K562 (cell line): ENCODE measurements at regions not wholly inside any gene's neighbourhood (a gene's known extent, or its start where the extent isn't known, plus 50 kb on each side); places are given as distances from the start of the nearest gene placed in this dataset.

Experiments
- ATAC-seq: fragments of 200-7000 bp; cut with Tn5 transposase; 3 replicates; pipeline ENCODE4 v1.9.1; 2020; ENCODE audit warnings: moderate library complexity
- BruUV-seq: library from RNA; stranded (reverse); fragments of 400-500 nt; replicated peaks from 2 replicates; lab custom pipeline; 2021; lab: Mats Ljungman, UMichigan
- CTCF ChIA-PET: fragments of 300-600 bp; formaldehyde crosslinking; extraction: SDS; loops from one replicate; lab custom pipeline; 2021; ENCODE audit warnings: low intra/inter-chr PET ratio; lab: Yijun Ruan, JAX
- POLR2A ChIA-PET: fragments of 300-600, 350-650 bp; sonication (Branson Sonifier 250); formaldehyde crosslinking; extraction: SDS; loops from one replicate; lab custom pipeline; 2021; ENCODE audit warnings: antibody characterized with exemption, inconsistent platforms; lab: Yijun Ruan, JAX
- DNase-seq, 4 experiments: peaks; one replicate each; pipeline versions ENCODE4 v3.0.0 to v3.0.0-alpha.2; 2011 to 2018; ENCODE audit warnings: low spot score in 3 of 4, mixed read lengths in 3 of 4; ENCODE audit errors: extremely low read depth in 1 of 4
- FAIRE-seq: peaks from 2 replicates; lab custom pipeline; 2011; peaks lifted over from hg19 to GRCh38; lab: Jason Lieb, UNC
- H2AFZ ChIP-seq: 2 replicates; pipeline ENCODE4 v1.6.0; 2011; ENCODE audit warnings: low read depth, low read length, control low read depth, inconsistent platforms
- H3K27ac ChIP-seq: fragments of 200-600 bp; 3 replicates; pipeline ENCODE4 v1.8.0; 2011; ENCODE audit warnings: low read depth, mild to moderate bottlenecking, control low read depth, inconsistent platforms, low read length, moderate library complexity, mixed read lengths; ENCODE audit errors: extremely low read depth
- H3K27me3 ChIP-seq, 2 experiments: fragments of 300-600 bp in 1 of 2; 2 replicates in 1 of 2; 3 replicates in 1 of 2; pipeline versions ENCODE4 v1.6.0 to v1.8.0; 2011; ENCODE audit warnings: inconsistent platforms in 2 of 2, low read length in 2 of 2, mild to moderate bottlenecking in 1 of 2, mixed read lengths in 1 of 2, moderate library complexity in 1 of 2; ENCODE audit not compliant: control insufficient read depth in 2 of 2, insufficient read depth in 2 of 2
- H3K36me3 ChIP-seq: fragments of 300-600 bp; 3 replicates; pipeline ENCODE4 v1.8.0; 2011; ENCODE audit warnings: mild to moderate bottlenecking, low read length, inconsistent platforms; ENCODE audit not compliant: control insufficient read depth, insufficient read depth
- H3K4me1 ChIP-seq, 2 experiments: fragments of 200-600 bp in 1 of 2; replicated peaks in 1 of 2; 2 replicates in 1 of 2; 3 replicates in 1 of 2; pipeline versions ENCODE4 v1.5.1 to v1.8.0; 2011; ENCODE audit warnings: inconsistent platforms in 2 of 2, low read length in 2 of 2, mild to moderate bottlenecking in 1 of 2, mixed read lengths in 1 of 2, moderate library complexity in 1 of 2; ENCODE audit not compliant: control insufficient read depth in 2 of 2, insufficient read depth in 2 of 2
- H3K4me2 ChIP-seq: 2 replicates; pipeline ENCODE4 v1.6.1; 2011; ENCODE audit warnings: low read length, control low read depth, inconsistent platforms, mixed read lengths; ENCODE audit not compliant: insufficient read depth
- H3K4me3 ChIP-seq: fragments of 200-600 bp; sonication (generic), shearing (Covaris generic); 2 replicates; pipeline ENCODE4 v1.5.1; 2016; ENCODE audit warnings: control low read depth, inconsistent platforms
- H3K79me2 ChIP-seq: fragments of 200-600 bp; 3 replicates; pipeline ENCODE4 v1.8.0; 2011; ENCODE audit warnings: low read length, inconsistent platforms; ENCODE audit not compliant: control insufficient read depth, insufficient read depth
- H3K9ac ChIP-seq, 2 experiments: 2 replicates each; pipeline versions ENCODE4 v1.6.0 to v1.6.1; 2011; ENCODE audit warnings: low read depth in 2 of 2, low read length in 2 of 2, control low read depth in 1 of 2, inconsistent platforms in 1 of 2, mild to moderate bottlenecking in 1 of 2, mixed read lengths in 1 of 2; ENCODE audit not compliant: insufficient read depth in 1 of 2
- H3K9me1 ChIP-seq: one replicate; pipeline ENCODE4 v1.6.0; 2011; ENCODE audit warnings: inconsistent platforms, mild to moderate bottlenecking, low read length, moderate library complexity; ENCODE audit not compliant: control insufficient read depth, insufficient read depth
- H3K9me3 ChIP-seq: replicated peaks from 2 replicates; pipeline ENCODE4 v1.5.1; 2011; ENCODE audit warnings: low read depth, low read length, inconsistent platforms; ENCODE audit not compliant: control insufficient read depth, insufficient read depth
- H4K20me1 ChIP-seq: replicated peaks from 2 replicates; pipeline ENCODE4 v1.6.1; 2011; ENCODE audit warnings: low read length, inconsistent platforms, mixed read lengths; ENCODE audit not compliant: control insufficient read depth, insufficient read depth
- C11orf30 ChIP-seq: fragments of 450-650 bp; IDR thresholded peaks from 2 replicates; pipeline ENCODE4 v1.6.1; 2016; ENCODE audit warnings: low read depth, mild to moderate bottlenecking
- ETV5 ChIP-seq: sonication (generic); formaldehyde crosslinking; IDR thresholded peaks from 2 replicates; pipeline ENCODE4 v1.4.0; 2020; ENCODE audit warnings: low read depth, mild to moderate bottlenecking, missing genetic modification reagents
- FOXM1 ChIP-seq, 2 experiments: fragments of 450-650 bp in 1 of 2; sonication (generic) in 1 of 2; formaldehyde crosslinking in 1 of 2; IDR thresholded peaks; 2 replicates each; pipeline versions ENCODE4 v1.6.1 to v1.9.0; 2017 to 2022; ENCODE audit warnings: low read depth in 2 of 2, mild to moderate bottlenecking in 2 of 2, missing genetic modification reagents in 1 of 2, moderate library complexity in 1 of 2
- GATAD2A ChIP-seq: fragments of 450-650 bp; IDR thresholded peaks from 2 replicates; pipeline ENCODE4 v1.6.1; 2017
- GMEB1 ChIP-seq: fragments of 250-450 bp; sonication (Bioruptor Pico); IDR thresholded peaks from 2 replicates; pipeline ENCODE4 v1.4.0; 2020; ENCODE audit warnings: mild to moderate bottlenecking
- HCFC1 ChIP-seq: IDR thresholded peaks from 2 replicates; pipeline ENCODE4 v1.6.1; 2012; ENCODE audit warnings: low read depth, low read length, improper control_type of control experiment
- HOMEZ ChIP-seq: fragments of 250-450 bp; sonication (Bioruptor Pico); IDR thresholded peaks from 2 replicates; pipeline ENCODE4 v1.4.0; 2020; ENCODE audit warnings: mild to moderate bottlenecking, moderate library complexity
- MCM2 ChIP-seq: fragments of 450-650 bp; IDR thresholded peaks from 2 replicates; pipeline ENCODE4 v1.6.1; 2017; ENCODE audit warnings: low read depth, mild to moderate bottlenecking
- MCM5 ChIP-seq: fragments of 450-650 bp; IDR thresholded peaks from 2 replicates; pipeline ENCODE4 v1.6.1; 2016; ENCODE audit warnings: low read depth
- NR4A1 ChIP-seq, 2 experiments: fragments of 250-450 bp in 1 of 2; fragments of 450-650 bp in 1 of 2; sonication (Bioruptor Pico) in 1 of 2; IDR thresholded peaks; 2 replicates each; pipeline versions ENCODE4 v1.4.0 to v1.6.1; 2016 to 2020; ENCODE audit warnings: mild to moderate bottlenecking in 2 of 2, missing compliant biosample characterization in 1 of 2, missing genetic modification characterization in 1 of 2, moderate library complexity in 1 of 2
- SIN3B ChIP-seq: fragments of 450-650 bp; IDR thresholded peaks from 2 replicates; pipeline ENCODE4 v1.6.1; 2017; ENCODE audit warnings: low read depth, mild to moderate bottlenecking, moderate library complexity
- SMARCE1 ChIP-seq: fragments of 450-650 bp; IDR thresholded peaks from 2 replicates; pipeline ENCODE4 v1.7.1; 2016; ENCODE audit warnings: mild to moderate bottlenecking
- THAP12 ChIP-seq: fragments of 250-450 bp; sonication (Bioruptor Pico); IDR thresholded peaks from 2 replicates; pipeline ENCODE4 v1.9.0; 2021; ENCODE audit warnings: mild to moderate bottlenecking, inconsistent platforms
- THAP7 ChIP-seq: fragments of 250-450 bp; sonication (Bioruptor Pico); IDR thresholded peaks from 2 replicates; pipeline ENCODE4 v1.5.0; 2021
- TRIM28 ChIP-seq: fragments of 450-650 bp; IDR thresholded peaks from 2 replicates; pipeline ENCODE4 v1.6.1; 2017
- ZBED1 ChIP-seq: IDR thresholded peaks from 2 replicates; pipeline ENCODE4 v1.6.1; 2014
- ZNF75A ChIP-seq: fragments of 450-650 bp; formaldehyde crosslinking; IDR thresholded peaks from 2 replicates; pipeline ENCODE4 v1.4.0; 2020; ENCODE audit warnings: mild to moderate bottlenecking
- WGBS: fragments of 100-300 bp; shearing (Covaris generic); methylation state at CpG from one replicate; pipeline ENCODE4 v1.1.6; 2016; ENCODE audit warnings: low coverage, mixed read lengths; ENCODE audit not compliant: insufficient coverage; ENCODE audit errors: missing lambda C conversion rate; 5-methylcytosine and 5-hydroxymethylcytosine counted together
- in situ Hi-C: fragments of 300-500 bp; cut with MboI; formaldehyde crosslinking; loops from 4 replicates; pipeline ENCODE4 v1.15.0; 2018; ENCODE audit warnings: inconsistent platforms, mixed read lengths
- intact Hi-C: fragments of 100-400 bp; cut with micrococcal nuclease; formaldehyde crosslinking; loops from 2 replicates; pipeline ENCODE4 v1.14.2; 2022

- no peak for TF ChIP-seq HOMEZ (CRISPR knock-in tag)
- no peak for TF ChIP-seq SIN3B
These were observed 61.7 kb upstream of the DTNA start (continued) for GRCh38 chr18:34648269-34648985.

GRCh38 chr18:34649080-34649479, 61.0 kb upstream of the DTNA start:
- POLR2A ChIA-PET: no interaction called here
- no peak for ATAC-seq
- Histone ChIP-seq H3K4me3 (no peak overlapping the region), H3K27ac (no peak overlapping the region), H3K27me3 (no peaks in the 10 kb centered on the region), H3K4me2 (no peak overlapping the region), H3K79me2 (no peaks in the 10 kb centered on the region), H2AFZ (no peak overlapping the region), H3K9ac (no peak overlapping the region), H3K4me1 (no peaks in the 10 kb centered on the region), H3K9me3 (no peaks in the 10 kb centered on the region), H3K9me1 (no peaks in the 10 kb centered on the region), H4K20me1 (no peaks in the 10 kb centered on the region), H3K36me3 (no peaks in the 10 kb centered on the region)
- intact Hi-C loops (no loop called here), in situ Hi-C loops (no loop called here)
- CTCF ChIA-PET: no interaction called here
- DNase-seq: no peak
- 0% methylated on average over 4 of the region's 4 CpGs for WGBS
- no TSS peak for BruUV-seq
- no peak for FAIRE-seq
- TF ChIP-seq ZNF75A (CRISPR knock-in tag) (no peak), NR4A1 (CRISPR knock-in tag; IDR thresholded peaks at IDR 0.05) (no peak), NR4A1 (tag; IDR thresholded peaks at IDR 0.05) (no peak), FOXM1 (IDR thresholded peaks at IDR 0.05; ENCODE audit: low read depth) (no peak), FOXM1 (CRISPR knock-in tag; IDR thresholded peaks at IDR 0.05; ENCODE audit: low read depth) (no peak), ETV5 (CRISPR knock-in tag) (no peak), THAP12 (no peak), SMARCE1 (no peak), ZBED1 (no peak), C11orf30 (no peak), THAP7 (CRISPR knock-in tag) (no peak), MCM5 (no peak), GATAD2A (no peak), TRIM28 (no peak), GMEB1 (no peak), MCM2 (no peak), HCFC1 (no peak)
